GM21529 (cell line): ENCODE measurements at regions not wholly inside any gene's neighbourhood (a gene's known extent, or its start where the extent isn't known, plus 50 kb on each side); places are given as distances from the start of the nearest gene placed in this dataset.

ENCODE experiments used
- ATAC-seq: cut with Tn5 transposase; IDR thresholded peaks from one replicate; pipeline ENCODE4 v1.9.1; 2021; ENCODE audit not compliant: unreplicated experiment

DNA sequence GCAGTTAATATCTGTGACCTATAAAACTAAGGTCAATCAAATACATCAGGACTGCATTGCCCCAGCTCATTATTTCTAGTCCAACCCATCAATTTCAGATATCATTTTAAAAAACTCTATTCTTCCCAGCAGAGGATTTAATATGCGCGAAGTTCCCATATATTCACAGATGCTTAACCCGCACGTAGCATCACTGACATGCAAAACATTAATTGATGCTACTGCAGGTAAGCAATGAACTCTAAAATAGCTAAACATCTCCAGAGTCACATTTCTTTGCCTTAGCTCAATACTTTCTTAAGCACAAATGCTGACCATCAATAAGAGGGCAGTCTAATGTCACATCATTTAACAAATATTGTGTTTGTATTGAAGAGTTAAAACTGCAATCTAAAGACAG, 586.6 kb upstream of the CDH18 start:
- no peak for ATAC-seq

- ATAC-seq: no peak
Observed at GRCh38 chr5:20572614-20573013, 584.6 kb upstream of the CDH18 start.

GRCh38 chr5:20570486-20570885, 582.5 kb upstream of the CDH18 start:
- ATAC-seq: no peak

DNA sequence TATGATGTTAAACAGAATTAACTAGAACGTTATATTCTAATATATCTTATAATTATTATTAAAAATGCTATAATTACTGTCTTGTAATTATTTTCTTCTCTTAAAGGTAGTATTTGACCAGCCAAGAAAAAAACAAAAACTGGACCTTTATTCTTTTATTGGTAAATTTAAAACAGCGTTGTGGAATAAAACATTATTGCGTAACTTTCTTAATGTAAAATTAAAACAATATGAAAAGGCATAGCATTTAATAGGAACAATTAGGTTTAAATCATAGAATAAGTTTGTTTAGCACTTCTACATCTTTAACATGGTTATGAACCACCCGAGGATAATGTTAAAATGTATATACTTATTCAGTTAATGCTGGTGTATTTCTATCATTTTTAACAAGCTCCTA, 574.5 kb upstream of the CDH18 start:
- ATAC-seq: no peak

DNA sequence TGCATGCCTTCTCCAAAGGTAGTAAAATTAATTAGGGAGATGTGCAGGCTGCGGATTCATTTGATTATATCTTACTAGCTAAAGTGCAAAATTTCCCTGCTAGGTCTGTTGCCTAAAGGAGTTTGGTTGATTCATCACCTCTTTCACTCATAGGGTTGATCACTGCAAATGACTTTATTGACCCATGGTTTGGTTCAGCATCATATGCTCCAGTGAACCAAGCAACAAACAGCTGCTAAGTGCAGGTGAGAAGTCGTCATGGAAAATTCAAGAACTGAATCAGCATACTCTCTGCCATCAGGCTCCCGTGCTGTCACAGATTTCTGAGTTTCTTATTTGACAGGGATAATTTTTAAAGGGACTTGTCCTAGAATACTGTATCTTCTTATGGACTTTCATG, 571.8 kb upstream of the CDH18 start:
- ATAC-seq: no peak

DNA sequence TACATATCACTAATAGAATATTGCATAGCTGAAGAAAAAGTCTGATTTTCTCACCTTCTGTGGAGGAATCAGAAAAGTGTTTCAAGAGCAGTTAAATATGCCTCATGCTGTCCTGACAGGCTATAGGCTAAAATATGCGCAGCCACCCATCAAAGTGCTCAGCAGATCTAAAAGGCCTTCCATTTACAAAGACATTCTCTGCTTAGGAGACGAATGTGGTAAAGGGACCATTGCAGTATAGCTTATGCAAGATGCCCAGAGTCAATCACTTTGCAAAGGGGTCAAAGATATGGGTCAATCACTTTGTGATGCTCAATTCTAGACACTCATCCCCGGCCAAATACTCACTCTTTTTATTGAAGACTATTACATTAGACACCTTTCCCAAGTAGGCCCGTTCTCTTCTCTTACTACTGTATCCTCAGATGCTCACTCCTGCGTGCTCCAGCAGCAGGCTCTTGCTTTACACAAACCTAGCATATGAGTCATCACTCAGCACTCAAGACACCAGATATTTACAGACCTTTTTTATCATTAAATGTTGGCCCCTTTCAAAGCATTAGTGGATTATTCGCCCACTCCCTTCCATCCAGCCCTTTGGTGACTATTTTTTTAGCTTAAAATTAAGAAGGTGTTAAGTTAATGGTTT, 568.2 kb upstream of the CDH18 start:
- ATAC-seq: no peak

- ATAC-seq: no peak
Observed at GRCh38 chr5:20555034-20555433, 567.0 kb upstream of the CDH18 start.

- ATAC-seq: no peak
Observed at GRCh38 chr5:20554001-20554400, 566.0 kb upstream of the CDH18 start.

DNA sequence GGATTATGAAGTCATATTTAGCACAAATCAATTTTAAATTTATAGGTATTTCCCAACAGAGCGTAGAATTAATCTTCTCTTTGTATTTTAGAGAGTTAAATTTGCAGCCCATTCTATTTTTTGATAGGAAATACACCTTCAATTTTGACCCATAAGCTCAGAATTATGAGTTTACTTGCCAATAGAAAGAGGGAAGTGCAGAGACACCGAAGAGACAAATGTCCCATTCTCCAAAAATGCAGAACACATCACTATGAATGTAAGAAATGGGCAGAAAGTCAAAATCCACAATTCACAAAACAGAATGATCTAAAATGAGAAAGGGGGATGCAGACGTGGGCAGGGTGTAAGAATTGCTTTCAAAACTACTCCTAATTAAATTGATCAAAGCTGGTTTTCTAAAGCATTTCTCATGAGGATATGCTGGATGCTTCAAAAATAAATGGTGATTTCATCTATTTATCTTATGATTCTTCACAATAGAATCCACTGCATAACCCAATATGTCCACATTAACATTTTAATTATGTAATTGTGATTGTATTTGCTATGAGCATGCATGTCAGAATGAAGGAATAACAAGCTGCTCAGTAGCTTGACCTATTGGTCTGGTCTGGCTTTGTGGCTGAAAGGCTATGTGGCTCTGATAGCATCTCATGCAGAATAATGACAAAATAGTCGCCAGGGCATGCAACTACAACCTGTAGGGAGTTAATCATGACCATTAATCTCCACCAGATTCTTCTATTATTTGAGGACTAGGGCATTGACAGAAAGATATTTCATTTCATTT, 550.1 kb upstream of the CDH18 start:
- ATAC-seq: no peak

GRCh38 chr5:20536813-20537212, 548.8 kb upstream of the CDH18 start:
- no peak for ATAC-seq

DNA sequence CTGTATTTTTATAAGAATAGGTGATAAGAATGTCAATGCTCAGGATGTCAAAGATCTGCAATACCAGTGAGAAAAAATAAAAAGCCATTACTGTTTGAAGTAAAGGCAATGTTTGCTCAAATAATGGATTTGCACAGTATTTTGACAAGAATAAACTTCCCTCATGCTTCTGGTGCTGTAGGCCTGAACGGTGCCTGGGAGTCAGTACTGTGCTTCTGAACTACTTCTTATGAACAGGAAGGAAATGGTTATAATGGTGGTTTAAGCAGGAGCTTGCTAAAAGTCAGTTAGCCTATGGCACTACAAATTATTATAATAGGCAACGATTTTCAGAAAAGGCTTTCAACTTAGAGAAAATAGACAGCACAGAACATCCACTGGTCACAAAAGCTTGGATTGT, 548.3 kb upstream of the CDH18 start:
- no peak for ATAC-seq

- ATAC-seq: no peak
Observed at GRCh38 chr5:20528471-20528870, 540.5 kb upstream of the CDH18 start.

DNA sequence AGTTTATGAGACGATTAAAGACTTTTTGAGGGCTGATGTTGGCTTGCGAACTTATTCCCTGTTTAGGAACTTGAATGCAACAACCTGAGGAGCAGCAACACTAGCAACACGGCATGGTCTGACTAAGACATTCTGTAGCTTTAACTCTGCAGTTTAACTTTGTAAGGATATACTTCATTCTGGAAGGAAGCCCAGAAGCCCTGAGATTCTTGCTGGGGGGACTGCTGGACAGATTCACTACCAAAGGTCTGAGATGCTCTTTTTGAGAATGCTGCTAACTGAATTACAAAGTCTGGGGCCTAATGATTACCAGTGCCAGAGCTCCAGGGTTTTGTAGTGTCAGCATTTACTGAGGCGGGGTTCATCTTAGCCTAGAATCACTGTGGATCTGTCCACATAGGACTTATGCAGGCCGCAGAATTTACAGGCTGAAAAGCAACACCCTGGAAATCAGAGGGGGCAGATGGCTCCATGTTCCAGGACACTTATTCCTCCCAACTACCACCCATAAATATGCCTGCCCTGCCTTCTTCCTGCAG, 537.1 kb upstream of the CDH18 start:
- no peak for ATAC-seq

- no peak for ATAC-seq
Observed at GRCh38 chr5:20522905-20523482, 535.0 kb upstream of the CDH18 start.

GRCh38 chr5:20515606-20516005, 527.6 kb upstream of the CDH18 start:
- no peak for ATAC-seq

GRCh38 chr5:20514145-20514544, 526.1 kb upstream of the CDH18 start:
- no peak for ATAC-seq

DNA sequence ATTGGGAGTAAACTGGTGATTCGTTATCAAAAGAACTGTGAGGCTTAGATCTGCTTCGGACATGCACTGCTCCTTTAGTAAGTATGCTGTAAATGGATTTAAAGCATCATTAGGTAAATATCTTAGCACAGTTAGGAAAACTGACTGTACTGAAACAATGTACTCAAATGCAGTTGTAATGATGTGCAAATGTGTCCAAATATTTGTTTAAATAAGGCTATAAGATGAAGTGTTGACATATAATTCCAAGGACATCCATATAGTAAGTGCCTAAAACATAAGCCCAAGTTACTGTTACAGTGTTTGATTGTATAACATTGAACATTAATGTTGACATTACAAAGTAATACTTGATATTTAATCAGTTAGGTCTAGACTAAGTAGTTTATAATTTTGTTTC, 512.5 kb upstream of the CDH18 start:
- no peak for ATAC-seq

DNA sequence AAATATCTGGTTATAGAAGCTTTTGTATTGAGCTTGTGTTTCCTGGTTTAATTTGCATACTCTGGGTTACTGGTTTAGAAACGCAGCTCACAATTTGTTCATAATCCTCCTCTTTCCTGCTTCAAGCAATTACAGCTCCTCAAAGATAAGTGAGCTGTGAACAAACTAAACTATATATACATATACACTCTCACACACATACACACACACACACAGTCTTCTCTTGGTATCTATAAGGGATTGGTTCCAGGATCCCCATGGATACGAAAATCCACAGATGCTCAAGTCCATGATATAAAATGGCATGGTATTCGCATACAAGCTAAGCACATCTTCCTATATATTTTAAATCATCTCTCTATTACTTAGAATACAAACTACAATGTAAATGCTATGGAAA, 510.9 kb upstream of the CDH18 start:
- ATAC-seq: no peak

DNA sequence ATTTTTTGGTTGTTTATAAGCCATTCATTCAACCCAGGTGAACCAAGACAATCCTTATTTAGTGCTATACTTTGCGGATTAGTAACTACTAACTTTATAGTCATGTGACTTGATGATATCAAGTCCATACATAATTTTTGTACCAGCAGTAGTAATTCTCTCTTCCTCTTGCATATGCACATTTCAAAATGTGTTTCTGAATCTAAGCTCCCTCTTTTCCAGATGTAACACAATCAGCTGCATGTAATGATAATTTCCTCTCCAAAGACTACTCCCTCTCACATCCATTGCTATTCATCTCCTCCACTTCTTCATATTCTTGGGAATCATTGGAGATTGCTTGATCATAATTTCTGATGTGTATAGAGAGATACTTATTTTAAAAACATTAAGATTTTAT, 510.1 kb upstream of the CDH18 start:
- no peak for ATAC-seq

- no peak for ATAC-seq
Observed at GRCh38 chr5:20497356-20497755, 509.4 kb upstream of the CDH18 start.

- no peak for ATAC-seq
Observed at GRCh38 chr5:20494706-20495105, 506.7 kb upstream of the CDH18 start.

DNA sequence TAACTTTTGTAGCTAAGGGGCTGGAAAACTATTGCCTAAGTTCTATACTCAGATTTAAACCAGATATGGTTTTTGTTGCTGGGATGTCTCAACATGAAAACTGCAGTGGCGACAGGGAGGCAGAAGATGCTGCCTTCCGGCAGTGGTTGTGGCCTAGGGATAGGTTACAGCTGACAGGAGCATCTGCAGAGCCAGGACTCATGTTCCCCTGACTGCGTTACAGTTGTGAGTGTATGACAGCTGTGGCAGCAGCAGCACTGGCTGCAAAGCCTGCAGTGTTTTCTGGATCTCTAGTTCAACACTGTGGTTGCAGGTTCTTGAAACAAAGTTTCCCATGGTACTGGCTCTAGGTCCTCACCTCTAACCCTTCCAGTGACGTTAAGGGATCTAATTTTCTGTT, 498.8 kb upstream of the CDH18 start:
- ATAC-seq: no peak
